ENCODE measurements at regions not wholly inside any gene's neighbourhood (a gene's known extent, or its start where the extent isn't known, plus 50 kb on each side); places are given as distances from the start of the nearest gene placed in this dataset.
A peak's percentile ranks its signal among the peaks of the same experiment; 100 is the strongest.
"Not testable (repeated sequence)": the region's sequence is repeated elsewhere in the genome, so short reads cannot be mapped to it uniquely, and the experiment has no call there.

DNA sequence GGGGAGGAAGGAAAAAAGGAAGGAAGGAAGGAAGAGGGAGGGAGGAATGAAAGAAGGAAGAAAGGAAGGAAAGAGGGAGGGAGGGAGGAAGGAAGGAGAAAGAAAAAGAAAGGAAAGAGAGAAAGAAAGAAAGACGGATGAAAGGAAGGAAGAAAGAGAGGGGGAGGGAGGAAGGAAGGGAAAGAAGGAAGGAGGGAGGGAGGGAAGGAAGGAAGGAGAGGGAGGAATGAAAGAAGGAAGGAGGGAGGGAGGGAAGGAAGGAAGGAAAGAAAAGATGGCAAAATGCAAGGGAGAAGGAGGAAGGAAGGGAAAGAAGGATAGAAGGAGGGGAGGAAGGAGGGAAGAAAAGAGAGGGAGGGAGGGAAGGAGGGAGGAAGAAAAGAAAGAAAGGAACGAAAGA is 257.3 kb upstream of the C16orf82 start:
- DNase-seq: no peak

DNA sequence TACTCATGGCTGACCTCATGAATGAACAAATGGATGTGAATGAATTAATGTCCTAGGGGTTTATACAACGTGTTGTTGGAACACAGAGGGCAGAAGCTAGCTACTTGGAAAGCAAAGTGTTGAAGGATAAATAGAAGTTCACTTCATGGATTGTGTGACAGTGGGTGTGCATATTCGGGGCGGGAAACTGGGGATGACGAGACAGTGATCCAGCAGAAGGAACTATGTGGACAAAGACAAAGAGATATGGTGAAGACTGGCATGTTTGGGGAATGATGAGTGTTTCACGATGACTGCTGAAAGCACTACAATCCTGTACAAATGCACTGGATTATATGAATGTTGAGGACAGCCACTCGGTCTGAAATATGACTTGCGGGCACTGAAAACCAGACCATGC is 250.5 kb upstream of the C16orf82 start:
- peak; percentile 4 for DNase-seq

DNA sequence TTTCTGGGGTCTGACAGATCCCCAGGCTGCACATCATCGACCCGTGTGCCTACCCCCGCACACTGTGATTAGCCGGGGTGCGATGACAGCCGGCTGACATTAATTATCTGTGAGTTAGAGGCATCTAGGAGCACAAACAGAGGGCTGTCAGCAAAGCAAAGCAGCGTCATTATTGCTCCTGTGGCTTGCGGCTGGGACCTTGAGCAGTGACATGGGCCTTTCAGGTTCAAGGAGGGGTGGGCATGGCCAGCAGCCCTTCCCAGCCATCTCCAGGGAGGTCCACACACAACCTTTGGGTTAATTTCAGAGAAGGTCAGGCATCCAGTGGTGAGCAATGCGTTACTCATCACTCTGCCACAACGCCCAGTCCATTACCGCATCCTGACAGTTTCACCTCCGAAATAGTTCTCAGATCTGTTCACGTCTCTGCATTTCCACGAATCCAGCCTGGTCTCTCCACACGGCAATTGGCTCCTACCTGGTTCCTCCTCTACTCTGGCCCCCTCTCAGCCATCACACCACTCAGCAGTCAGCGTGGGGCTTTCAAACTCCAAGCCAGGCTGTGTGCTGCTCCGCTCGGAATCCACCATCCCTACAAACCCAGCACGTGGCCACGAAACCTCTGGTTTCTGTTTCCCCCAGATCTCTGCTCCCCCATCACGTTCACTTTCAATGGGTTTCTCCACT is 249.7 kb upstream of the C16orf82 start:
- peak; percentile 17 for DNase-seq

DNA sequence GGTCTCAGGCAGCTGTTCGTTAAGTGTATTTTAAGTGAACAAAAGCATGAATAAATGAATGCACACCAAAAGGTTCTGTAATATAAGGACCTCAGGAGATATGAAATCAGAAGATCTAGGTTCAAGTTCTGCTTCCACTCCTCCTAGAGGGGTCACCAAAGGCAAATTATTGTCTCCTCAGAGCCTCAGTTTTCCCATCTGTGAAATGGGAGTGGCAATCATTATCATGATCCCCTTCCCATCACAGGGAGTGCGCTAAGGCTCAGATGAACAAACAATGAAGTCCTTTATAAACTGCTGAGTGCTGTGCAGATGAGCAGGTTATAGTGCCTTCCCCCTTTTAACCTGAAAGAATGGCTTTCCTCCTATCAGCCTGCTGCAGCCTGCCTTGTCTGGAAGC is 248.3 kb upstream of the C16orf82 start:
- no peak for DNase-seq

DNA sequence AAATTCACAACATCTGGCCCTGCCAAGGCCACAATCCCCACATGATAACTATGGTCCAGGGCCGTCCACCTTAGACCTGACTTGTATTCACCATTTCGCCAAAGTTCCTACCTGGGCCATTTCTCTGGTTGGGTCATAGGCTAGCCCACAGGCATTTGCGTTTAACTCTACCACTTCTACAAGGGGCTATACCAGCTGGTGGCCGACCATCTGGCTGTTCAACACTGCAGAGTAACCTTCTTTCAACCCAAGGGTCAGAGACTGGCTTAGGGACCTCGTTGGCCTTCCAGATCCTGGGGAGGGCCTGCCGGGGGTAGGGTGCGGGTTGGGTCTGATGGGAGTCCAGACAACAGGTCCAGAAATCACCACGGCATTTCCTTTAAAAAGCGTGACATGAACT is 242.3 kb upstream of the C16orf82 start:
- no peak for DNase-seq

DNA sequence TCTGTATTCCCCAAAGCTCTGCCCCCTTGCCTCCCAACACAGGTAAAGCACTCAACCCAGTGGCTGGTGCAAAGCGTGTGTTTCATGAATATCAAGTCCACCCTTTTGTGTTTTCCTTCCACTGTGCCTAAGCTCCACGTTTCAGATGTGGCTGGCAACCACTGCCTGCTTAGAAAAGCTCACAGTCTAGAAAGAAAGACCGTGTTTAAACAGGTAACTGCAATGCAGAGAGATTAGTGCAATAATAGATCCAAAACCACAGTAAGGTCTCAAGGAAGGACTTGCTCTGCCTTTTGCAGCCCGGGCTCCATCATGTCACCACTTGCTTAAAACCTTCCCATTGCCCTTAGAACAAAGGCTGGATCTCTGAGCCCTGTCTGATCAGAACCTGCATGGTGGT is 240.2 kb upstream of the C16orf82 start:
- DNase-seq: no peak

DNA sequence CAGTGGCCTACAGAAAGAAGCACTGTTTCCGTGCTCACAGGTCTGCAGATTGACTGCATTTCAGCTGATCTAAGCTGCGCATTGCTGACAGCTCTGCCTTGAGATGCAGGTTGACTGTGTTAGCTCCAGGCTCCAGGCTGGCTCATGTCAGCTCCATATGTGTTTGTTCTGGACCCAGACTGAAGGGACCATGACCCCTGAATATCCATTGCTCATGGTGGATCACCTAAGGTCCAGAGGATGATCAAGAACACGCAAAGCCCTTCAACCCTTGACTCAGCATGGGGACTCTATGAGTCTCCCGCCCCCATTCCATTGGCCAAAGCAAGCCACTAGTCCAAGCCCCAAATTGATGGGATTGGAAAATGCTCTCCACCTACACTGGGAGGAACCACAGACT is 239.3 kb upstream of the C16orf82 start:
- no peak for DNase-seq

DNA sequence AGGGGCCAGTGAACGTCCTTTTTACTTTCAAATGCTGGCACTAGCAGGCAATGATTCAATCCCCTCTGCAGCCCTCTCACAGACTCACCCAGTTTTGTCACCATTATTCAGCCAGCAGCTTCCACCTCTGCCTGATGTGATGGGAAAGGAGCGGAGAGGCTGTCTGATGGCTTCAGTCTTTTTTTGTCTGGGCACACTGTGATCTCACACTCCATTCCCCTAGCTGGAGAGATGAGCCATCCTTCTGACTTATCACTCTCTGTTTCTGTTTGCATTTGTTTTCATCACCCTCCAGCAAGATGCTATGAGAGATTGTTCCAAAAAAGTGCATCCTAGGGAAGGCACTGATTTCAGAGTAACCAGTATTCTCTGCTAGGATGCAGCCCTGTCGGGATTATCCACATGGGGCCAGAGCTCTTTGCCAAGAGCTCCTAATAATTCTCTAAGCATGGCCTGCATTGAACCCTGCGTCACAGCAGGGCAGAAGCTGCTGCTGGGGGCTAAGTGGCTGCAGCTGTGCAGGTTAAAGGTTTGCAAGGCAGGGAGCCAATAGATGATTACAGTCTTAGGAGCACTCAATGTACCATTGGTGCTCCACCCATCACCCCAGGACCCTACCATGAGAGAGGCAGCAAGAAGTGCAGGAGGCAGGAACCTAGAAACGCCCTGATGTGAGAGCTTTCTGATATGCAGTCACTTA is 236.1 kb upstream of the C16orf82 start:
- DNase-seq: no peak

DNA sequence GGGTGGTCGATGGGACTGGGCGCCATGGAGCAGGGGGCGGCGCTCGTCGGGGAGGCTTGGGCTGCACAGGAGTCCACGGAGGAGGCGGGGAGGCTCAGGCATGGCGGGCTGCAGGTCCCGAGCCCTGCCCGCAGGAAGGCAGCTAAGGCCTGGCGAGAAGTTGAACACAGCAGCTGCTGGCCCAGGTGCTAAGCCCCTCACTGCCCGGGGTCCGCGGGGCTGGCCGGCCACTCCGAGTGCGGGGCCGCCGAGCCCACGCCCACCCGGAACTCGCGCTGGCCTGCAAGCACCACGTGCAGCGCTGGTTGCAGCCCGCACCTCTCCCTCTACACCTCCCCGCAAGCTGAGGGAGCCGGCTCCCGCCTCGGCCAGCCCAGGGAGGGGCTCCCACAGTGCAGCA is 230.6 kb upstream of the C16orf82 start:
- not testable (repeated sequence) for DNase-seq

DNA sequence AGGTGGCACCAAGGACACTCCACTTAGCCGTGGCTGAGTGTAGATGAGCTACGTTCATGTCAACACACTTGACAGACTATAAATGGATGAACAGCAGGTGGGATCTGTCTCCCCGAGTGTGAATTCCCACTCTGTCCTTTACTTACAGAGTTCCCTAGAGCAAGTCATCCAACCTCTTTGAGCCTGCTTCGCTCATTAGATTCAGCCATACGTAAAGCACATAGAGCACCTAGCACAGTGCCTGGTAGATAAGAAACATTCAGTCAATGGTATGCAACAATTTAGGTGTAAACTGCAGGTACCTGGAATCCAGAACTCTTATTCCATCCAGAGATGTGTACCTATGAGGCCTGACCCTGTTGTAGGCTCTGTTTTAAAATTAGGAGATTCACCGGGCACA is 227.8 kb upstream of the C16orf82 start:
- DNase-seq: no peak

DNA sequence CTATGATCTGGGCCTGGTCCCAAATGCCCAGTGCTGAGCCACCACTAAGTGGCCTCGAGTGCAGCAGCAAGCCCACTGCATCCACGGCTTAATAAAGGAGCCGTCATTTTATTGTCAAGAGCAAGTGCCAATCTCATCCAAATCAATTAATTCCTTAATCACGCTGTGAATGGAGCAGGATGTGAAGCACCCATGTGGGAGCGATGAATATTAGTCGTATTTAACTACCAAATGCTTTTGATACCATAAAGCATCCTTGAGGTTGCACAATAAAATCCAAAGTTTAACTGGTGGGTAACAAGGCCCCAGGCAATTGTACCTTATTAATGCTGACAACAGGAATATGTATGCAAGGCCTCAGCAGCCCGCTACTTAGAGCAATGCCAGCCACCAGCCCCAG is 226.0 kb upstream of the C16orf82 start:
- DNase-seq: no peak

DNA sequence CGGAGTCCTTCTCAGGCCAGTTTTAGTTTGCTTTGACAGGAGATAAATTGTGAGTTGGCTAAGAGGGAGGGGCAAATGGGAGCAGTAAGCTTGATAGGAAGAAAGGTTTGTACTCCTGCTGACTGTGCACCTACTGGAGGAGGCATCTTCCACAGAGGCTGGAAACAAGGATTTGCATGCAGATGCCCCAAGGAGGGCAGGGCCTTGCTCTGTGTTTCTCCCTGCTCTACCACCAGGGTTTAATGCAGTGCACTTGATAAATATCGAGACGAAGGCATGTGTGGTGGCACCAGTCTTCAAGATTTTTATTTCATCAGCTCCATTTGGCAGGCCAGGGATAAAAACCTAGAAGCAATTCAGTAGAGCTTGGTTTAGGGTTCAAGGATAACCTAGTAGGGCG is 210.5 kb upstream of the C16orf82 start:
- DNase-seq: no peak

DNA sequence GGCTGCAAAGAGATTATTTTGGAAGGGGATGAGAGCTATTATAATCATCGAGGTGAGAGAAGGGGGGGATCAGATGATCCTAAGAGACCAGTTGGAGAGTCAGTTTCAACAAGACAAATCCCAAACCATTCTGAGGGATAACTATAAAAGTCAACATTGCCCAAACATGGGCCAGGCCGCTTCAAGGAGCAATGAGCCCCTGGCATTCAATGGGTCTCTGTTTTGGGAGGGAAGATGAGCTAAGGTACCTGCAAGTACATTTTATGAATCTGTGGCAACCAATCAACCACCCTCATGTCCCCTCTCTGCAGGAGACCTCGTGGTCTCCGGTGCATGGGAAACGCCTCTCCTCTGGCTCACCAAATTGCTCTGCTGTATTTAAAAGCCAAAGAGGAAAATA is 209.9 kb upstream of the C16orf82 start:
- no peak for DNase-seq

DNA sequence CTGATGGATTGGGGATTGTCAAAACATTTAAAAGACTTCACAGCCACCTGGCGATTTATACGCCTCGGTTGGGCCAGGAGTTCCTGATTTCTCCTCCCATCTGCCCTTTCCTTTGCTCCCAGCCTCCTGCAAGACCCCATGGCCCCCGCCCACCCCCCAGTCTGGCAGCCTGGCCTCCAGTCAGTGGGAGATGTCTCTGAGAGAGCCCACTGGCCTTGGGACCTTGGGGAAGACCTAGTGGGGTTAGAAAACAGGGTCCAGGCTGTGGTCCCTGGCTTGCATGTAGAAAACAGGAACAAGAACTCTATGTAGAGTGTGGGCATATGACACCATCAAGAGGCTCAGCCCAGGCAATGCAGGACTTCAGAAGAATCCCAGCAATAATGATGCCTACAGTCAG is 209.4 kb upstream of the C16orf82 start:
- no peak for DNase-seq

DNA sequence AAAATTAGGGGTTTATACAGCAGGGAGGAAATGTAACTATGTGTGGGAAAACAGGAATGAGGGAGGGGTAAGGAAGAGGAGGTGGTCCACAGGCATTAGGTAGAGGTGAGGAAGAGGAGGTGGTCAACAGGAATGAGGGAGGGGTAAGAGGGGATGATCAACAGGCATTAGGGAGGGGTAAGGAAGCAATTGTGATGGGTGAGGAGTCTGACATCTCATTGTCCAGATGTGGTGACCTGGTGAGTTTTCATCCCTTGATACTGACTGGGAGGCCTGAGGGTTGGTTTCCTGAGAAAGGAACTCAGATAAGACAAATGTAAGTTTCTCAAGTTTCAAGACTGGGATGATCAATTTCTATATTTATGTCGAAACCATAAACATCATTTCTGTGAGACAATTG is 206.2 kb upstream of the C16orf82 start:
- DNase-seq: no peak

DNA sequence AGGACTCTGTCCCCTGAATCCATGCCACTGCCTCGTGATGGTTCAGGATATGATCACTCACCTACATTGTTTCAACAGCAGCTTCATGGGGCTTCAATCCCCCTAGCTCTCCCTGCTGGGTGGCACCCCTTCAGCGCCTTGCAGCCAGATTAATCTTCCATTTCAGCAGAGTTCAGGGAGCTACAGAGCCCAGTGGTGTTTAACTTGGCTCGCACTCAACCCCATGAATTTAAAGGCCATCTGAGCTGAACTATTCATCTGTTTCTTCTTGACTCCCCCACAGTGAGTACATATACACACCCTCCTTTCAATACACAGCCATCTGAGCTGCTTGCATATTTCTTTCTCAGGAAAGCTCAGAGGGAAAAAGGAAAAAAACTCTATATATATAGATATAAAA is 202.8 kb upstream of the C16orf82 start:
- no peak for DNase-seq

DNA sequence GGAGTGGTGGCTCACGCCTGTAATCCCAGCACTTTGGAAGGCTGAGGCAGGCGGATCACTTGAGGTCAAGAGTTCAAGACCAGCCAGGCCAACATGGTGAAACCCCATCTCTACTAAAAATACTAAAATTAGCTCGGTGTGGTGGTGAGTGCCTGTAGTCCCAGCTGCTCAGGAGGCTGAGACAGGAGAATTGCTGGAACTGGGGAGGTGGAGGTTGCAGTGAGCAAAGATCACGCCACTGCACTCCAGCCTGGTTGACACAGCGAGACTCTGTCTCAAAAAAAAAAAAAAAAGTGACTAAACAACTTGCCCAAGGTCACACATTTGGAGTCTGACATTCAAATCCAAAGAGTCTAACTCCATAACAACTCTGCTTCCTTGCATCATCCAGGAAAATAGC is 192.4 kb upstream of the C16orf82 start:
- DNase-seq: not testable (repeated sequence)

DNA sequence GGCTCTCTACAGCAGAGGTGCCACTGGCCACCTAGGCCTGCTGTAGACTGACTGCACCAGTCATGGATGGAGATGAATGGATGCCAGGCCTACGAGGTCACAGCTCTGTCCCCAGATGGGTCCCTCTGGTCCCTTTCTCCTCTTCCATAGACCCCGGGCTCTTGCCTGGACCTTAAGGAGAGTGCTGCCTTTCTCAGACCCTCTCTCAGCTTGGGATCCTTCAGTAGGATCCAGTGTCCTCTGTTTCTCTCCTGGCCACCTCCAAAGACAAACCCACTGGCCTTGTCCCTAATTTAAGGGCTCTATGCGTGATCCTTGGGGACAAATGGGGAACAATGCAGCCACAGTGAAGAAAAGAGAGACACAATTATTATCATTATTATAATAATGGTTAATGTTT is 189.3 kb upstream of the C16orf82 start:
- DNase-seq: no peak

DNA sequence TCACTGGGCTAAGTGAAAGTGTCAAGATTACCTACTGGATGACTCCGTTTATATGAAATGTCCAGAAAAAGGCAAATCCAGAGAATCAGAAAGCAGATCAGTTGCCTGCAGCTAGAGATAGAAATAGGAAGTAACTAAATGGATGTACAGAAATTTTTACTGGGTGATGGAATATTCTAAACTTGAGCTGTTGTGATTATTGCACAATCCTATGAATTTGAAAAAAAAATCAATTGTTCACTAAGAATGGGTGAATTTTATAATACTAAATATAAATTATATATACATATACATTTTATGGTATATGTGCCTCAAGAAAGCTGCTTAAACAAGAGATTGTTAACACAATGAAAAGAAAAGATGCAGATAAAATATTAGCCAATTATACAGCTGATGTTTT is 181.1 kb upstream of the C16orf82 start:
- DNase-seq: no peak

DNA sequence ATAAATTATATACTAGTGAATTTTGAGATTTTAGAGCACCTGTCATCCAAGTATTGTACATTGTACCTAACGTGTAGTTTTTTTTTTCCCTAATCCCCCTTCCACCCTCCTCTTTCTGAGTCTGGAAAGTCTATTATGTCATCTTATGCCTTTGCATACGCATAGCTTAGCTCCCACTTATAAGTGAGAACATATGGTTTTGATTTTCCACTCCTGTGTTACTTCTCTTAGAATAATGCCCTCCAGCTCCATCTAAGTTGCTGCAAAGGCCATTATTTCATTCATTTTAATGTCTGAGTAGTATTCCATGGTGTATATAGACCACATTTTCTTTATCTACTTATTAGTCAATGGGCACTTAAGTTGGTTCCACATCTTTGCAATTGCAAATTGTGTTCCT is 177.0 kb upstream of the C16orf82 start:
- DNase-seq: peak; percentile 2

DNA sequence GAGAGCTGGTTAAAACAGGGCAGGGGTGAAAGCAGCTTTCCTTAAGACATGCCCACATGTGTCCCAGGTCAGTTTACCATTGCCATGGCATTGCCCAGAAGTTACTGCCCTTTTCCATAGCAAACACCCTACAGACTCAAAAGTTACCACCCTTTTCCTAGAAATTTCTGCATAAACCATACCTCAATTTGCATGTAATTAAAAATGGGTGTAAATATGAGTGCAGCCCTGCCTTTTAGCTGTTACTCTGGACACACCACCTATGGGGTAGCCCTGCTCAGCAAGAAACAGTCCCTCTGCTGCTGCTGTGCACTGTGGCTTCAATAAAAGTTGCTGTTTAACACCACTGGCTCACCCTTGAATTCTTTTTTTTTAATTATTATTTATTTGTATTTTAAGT is 168.5 kb upstream of the C16orf82 start:
- no peak for DNase-seq

DNA sequence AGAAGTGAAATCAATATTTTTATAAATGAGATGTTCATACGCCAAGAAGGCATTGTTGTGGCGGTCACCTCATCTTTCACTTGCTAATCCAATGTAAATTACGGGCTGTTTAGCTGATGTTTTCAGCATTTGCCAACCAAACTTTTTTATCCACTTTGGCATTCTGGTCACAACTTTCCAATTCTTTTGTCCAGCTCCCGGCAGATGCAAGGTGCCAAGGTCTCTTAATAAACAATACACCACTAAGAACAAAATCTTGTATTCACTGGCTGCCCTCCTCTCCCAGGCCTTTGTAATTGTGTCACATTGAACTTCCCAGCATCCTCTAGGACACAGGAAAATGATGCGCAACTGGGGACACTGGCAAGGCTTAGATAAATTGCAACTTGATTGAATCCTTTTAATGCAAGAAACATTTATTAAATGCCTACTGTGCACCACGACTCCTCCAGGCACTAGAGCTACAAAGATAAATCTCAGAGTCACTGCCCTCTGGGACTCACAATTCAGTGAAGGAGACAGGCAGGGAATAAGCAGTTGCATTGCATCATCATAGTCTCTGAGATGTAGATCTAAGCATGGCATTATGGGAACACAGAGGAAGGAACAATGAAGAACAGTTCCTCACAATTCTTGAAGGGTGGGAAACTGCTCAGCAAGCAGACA is 165.4 kb upstream of the C16orf82 start:
- DNase-seq: no peak

DNA sequence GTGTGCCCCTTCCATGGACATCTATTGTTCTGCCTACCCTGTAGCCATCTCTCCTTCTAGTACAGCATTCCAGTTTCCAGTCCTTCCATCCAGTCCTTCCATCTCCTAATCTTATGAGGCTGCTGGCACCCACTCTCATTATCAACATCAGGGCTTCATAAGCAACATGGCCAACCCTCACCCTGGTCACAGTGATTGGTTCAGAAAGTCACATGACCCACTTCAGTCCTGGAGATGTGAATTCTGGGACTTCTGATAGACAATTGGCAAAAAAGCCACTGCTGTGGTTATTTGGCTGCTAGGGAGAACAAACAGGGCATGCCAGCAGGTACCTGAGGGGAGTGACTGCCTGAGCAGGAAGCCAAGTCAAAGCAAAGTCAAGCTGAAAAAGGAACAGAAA is 164.7 kb upstream of the C16orf82 start:
- DNase-seq: no peak

DNA sequence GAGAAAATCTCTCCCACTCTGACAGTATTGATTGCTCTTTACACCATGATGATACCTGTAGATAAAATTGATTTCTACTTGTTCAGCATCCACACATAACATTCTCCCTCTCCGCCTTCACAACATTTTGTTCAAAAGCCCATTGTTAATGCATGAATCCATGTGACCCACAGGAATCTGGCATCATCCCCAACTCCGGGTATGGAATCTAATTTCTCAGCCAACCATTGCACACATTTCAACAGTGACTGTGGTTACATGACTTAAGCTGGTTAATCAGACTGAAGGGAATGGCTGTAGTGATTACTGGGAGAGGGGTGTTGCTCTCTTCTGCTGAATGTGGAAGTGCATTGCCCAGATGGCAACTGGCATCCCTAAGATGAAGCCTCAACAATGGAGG is 161.4 kb upstream of the C16orf82 start:
- peak; percentile 43 for DNase-seq

All from fibroblast of skin of scalp (primary cell).